Uterus (tissue), 2 donors: ENCODE measurements at regions not wholly inside any gene's neighbourhood (a gene's known extent, or its start where the extent isn't known, plus 50 kb on each side); places are given as distances from the start of the nearest gene placed in this dataset.

Experiments used
- POLR2A ChIP-seq, 2 donors: fragments of 450-650 bp; IDR thresholded peaks; one replicate each; pipeline ENCODE4 v1.6.1; 2016; ENCODE audit warnings: antibody characterized with exemption in 2 of 2, mild to moderate bottlenecking in 1 of 2, moderate library complexity in 1 of 2
- TF ChIP-seq, protein P1 (sequence below), 4 experiments: fragments of 200-600 bp in 2 of 4; fragments of 450-650 bp in 2 of 4; sonication (generic) in 2 of 4; IDR thresholded peaks; one replicate each; pipeline ENCODE4 v1.5.1; 2016 to 2019; ENCODE audit warnings: antibody characterized with exemption in 4 of 4, mild to moderate bottlenecking in 2 of 4, moderate library complexity in 1 of 4

DNA sequence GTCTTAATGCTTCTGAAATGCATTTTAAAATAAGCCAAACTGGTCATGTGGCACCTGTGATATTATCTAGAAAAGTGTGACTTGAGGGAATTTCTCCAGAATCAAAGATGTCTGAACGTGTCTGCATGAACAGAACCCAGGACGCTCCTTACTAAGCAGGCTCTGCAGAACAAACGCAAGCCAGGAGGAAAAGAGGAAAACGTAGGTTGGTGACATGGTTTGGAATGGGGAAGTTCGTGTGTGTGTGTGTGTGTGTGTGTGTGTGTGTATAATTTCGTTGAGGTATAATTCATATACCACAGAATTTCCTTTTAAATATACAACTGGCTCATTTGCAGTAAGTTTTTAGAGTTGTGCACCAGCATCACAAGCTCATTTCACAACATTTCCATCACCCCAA lies 200.5 kb upstream of the FOXQ1 start:
- TF ChIP-seq POLR2A (IDR thresholded peaks at IDR 0.05): no peak
- TF ChIP-seq, protein P1, sequence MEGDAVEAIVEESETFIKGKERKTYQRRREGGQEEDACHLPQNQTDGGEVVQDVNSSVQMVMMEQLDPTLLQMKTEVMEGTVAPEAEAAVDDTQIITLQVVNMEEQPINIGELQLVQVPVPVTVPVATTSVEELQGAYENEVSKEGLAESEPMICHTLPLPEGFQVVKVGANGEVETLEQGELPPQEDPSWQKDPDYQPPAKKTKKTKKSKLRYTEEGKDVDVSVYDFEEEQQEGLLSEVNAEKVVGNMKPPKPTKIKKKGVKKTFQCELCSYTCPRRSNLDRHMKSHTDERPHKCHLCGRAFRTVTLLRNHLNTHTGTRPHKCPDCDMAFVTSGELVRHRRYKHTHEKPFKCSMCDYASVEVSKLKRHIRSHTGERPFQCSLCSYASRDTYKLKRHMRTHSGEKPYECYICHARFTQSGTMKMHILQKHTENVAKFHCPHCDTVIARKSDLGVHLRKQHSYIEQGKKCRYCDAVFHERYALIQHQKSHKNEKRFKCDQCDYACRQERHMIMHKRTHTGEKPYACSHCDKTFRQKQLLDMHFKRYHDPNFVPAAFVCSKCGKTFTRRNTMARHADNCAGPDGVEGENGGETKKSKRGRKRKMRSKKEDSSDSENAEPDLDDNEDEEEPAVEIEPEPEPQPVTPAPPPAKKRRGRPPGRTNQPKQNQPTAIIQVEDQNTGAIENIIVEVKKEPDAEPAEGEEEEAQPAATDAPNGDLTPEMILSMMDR (IDR thresholded peaks at IDR 0.05): no peak
